Chondrocyte (in vitro differentiated cells): ENCODE measurements at regions not wholly inside any gene's neighbourhood (a gene's known extent, or its start where the extent isn't known, plus 50 kb on each side); places are given as distances from the start of the nearest gene placed in this dataset.
"Not testable (repeated sequence)": the region's sequence is repeated elsewhere in the genome, so short reads cannot be mapped to it uniquely, and the experiment has no call there.

Experiments used
- DNase-seq: peaks from one replicate; pipeline ENCODE4 v3.0.0; 2021; ENCODE audit warnings: mixed read lengths, low spot score
- H3K27ac Mint-ChIP-seq: one replicate; pipeline ENCODE4 v1.8.0; 2021; ENCODE audit warnings: mild to moderate bottlenecking, moderate library complexity, mixed read lengths; ENCODE audit not compliant: unreplicated experiment
- H3K27me3 Mint-ChIP-seq: 2 replicates; pipeline ENCODE4 v1.8.0; 2021; ENCODE audit warnings: low read depth, mixed read lengths
- H3K36me3 Mint-ChIP-seq: 2 replicates; pipeline ENCODE4 v1.8.0; 2021; ENCODE audit warnings: low read depth, mixed read lengths
- H3K4me1 Mint-ChIP-seq: 2 replicates; pipeline ENCODE4 v1.8.0; 2021; ENCODE audit warnings: low read depth, mild to moderate bottlenecking, mixed read lengths
- H3K4me3 Mint-ChIP-seq: one replicate; pipeline ENCODE4 v1.8.0; 2021; ENCODE audit warnings: mild to moderate bottlenecking, moderate library complexity, mixed read lengths; ENCODE audit not compliant: unreplicated experiment
- H3K9me3 Mint-ChIP-seq: 2 replicates; pipeline ENCODE4 v1.8.0; 2021; ENCODE audit warnings: low read depth, mixed read lengths
- TF ChIP-seq, protein P1 (sequence below): fragments of 200-600 bp; sonication (generic); IDR thresholded peaks from 2 replicates; pipeline ENCODE4 v1.5.0; 2021; ENCODE audit warnings: antibody characterized with exemption, mild to moderate bottlenecking, moderate library complexity

GRCh38 chr2:185984670-185985069 is 246.1 kb downstream of the FSIP2 start:
- Mint-ChIP-seq H3K27ac (no peak overlapping the region), H3K27me3 (no peaks in the 10 kb centered on the region), H3K4me1 (no peaks in the 10 kb centered on the region), H3K36me3 (peaks cover 2% of the 10 kb centered on the region), H3K4me3 (no peak overlapping the region), H3K9me3 (no peaks in the 10 kb centered on the region)
- no peak for DNase-seq
- TF ChIP-seq, protein P1, sequence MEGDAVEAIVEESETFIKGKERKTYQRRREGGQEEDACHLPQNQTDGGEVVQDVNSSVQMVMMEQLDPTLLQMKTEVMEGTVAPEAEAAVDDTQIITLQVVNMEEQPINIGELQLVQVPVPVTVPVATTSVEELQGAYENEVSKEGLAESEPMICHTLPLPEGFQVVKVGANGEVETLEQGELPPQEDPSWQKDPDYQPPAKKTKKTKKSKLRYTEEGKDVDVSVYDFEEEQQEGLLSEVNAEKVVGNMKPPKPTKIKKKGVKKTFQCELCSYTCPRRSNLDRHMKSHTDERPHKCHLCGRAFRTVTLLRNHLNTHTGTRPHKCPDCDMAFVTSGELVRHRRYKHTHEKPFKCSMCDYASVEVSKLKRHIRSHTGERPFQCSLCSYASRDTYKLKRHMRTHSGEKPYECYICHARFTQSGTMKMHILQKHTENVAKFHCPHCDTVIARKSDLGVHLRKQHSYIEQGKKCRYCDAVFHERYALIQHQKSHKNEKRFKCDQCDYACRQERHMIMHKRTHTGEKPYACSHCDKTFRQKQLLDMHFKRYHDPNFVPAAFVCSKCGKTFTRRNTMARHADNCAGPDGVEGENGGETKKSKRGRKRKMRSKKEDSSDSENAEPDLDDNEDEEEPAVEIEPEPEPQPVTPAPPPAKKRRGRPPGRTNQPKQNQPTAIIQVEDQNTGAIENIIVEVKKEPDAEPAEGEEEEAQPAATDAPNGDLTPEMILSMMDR, result no peak

GRCh38 chr2:185988907-185989306 is 250.3 kb downstream of the FSIP2 start:
- DNase-seq, H3K4me3 Mint-ChIP-seq, H3K27me3 Mint-ChIP-seq, H3K27ac Mint-ChIP-seq, H3K36me3 Mint-ChIP-seq, H3K9me3 Mint-ChIP-seq, H3K4me1 Mint-ChIP-seq: not testable (repeated sequence)

GRCh38 chr2:185990861-185991525 is 252.4 kb downstream of the FSIP2 start:
- Mint-ChIP-seq H3K9me3 (peaks cover 6% of the 10 kb centered on the region), H3K27me3 (no peaks in the 10 kb centered on the region), H3K4me3 (no peak overlapping the region), H3K4me1 (peaks cover 4% of the 10 kb centered on the region), H3K36me3 (peaks cover 2% of the 10 kb centered on the region), H3K27ac (no peak overlapping the region)
- TF ChIP-seq, protein P1, result no peak
- no peak for DNase-seq

- Mint-ChIP-seq H3K27me3 (no peaks in the 10 kb centered on the region), H3K4me1 (no peaks in the 10 kb centered on the region), H3K36me3 (no peaks in the 10 kb centered on the region), H3K9me3 (no peaks in the 10 kb centered on the region), H3K4me3 (no peak overlapping the region), H3K27ac (no peak overlapping the region)
- DNase-seq, result no peak
- TF ChIP-seq, protein P1, result no peak
These were observed 260.0 kb downstream of the FSIP2 start for GRCh38 chr2:185998562-185999070.

GRCh38 chr2:186009341-186009740 is 270.7 kb downstream of the FSIP2 start:
- no peak overlapping the region for H3K27ac Mint-ChIP-seq
- H3K4me1 Mint-ChIP-seq, result no peaks in the 10 kb centered on the region
- H3K9me3 Mint-ChIP-seq, result peaks cover 51% of the 10 kb centered on the region
- H3K27me3 Mint-ChIP-seq, result no peaks in the 10 kb centered on the region
- TF ChIP-seq, protein P1, result no peak
- H3K36me3 Mint-ChIP-seq, result peaks cover 22% of the 10 kb centered on the region
- no peak overlapping the region for H3K4me3 Mint-ChIP-seq
- no peak for DNase-seq

DNA sequence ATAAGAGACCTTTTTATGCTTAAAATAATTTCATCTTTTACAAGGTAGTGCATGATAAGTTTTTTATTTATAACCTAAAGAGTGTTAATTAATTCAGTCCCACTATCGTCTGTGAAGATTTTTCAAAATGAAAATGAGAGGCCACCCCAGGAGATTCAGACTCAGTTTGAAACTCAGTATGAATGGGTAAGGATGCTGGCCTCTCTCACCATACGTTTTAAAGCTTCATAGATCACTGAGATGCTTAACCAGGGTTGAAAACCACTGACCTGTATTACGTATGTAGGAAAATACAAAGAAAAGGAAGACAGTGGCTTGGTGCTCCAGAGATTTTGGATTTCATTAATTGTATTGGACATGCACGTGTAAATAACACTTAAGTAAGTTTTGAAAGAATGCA is 278.7 kb downstream of the FSIP2 start:
- H3K27me3 Mint-ChIP-seq, result no peaks in the 10 kb centered on the region
- H3K36me3 Mint-ChIP-seq, result peaks cover 6% of the 10 kb centered on the region
- H3K27ac Mint-ChIP-seq, result no peak overlapping the region
- TF ChIP-seq, protein P1, result no peak
- no peak for DNase-seq
- no peaks in the 10 kb centered on the region for H3K4me1 Mint-ChIP-seq
- H3K4me3 Mint-ChIP-seq, result no peak overlapping the region
- H3K9me3 Mint-ChIP-seq, result peaks cover 25% of the 10 kb centered on the region
